ENCODE measurements at regions not wholly inside any gene's neighbourhood (a gene's known extent, or its start where the extent isn't known, plus 50 kb on each side); places are given as distances from the start of the nearest gene placed in this dataset.

- Histone ChIP-seq H3K36me3 (replicated peaks in 1 of 2) (no peaks in the 10 kb centered on the region), H3K4me3 (no peak overlapping the region), H3K4me1 (replicated peaks in 1 of 2) (no peaks in the 10 kb centered on the region), H3K27me3 (no peaks in the 10 kb centered on the region), H3K9me3 (replicated peaks in 1 of 3) (no peaks in the 10 kb centered on the region), H3K27ac (no peak overlapping the region)
- WGBS, 4 donors, result 61 to 85% (median 68%) methylated on average over 4 of the region's 4 CpGs
- TF ChIP-seq POLR2A (IDR thresholded peaks at IDR 0.05), result no peak
- no peak for TF ChIP-seq CTCF (IDR thresholded peaks at IDR 0.05)
- no peak for DNase-seq
- intact Hi-C loops (cut with DNase I), result no loop called here
These were observed 70.0 kb upstream of the SRSF6 start for GRCh38 chr20:43387737-43388136.

DNA sequence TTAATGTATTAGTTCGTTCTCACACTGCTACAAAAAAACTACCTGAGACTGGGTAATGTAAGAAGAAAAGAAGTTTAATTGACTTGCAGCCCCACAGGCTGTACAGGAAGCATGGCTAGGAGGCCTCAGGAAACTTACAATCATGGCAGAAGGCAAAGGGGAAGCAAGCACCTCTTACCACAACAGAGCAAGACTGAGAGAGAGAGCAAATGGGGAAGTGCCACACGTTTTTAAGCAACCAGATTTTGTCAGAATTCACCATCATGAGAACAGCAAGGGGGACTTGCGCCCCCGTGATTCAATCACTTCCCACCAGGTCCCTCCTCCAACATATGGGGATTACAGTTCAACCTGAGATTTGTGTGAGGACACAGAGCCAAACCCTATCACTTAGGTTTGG lies 70.8 kb upstream of the SRSF6 start:
- Histone ChIP-seq H3K4me3 (no peak overlapping the region), H3K36me3 (replicated peaks in 1 of 2) (no peaks in the 10 kb centered on the region), H3K27ac (no peak overlapping the region), H3K4me1 (replicated peaks in 1 of 2) (no peaks in the 10 kb centered on the region), H3K9me3 (replicated peaks in 1 of 3) (no peaks in the 10 kb centered on the region), H3K27me3 (no peaks in the 10 kb centered on the region)
- 50 to 58% (median 53%) methylated on average over 4 of the region's 4 CpGs for WGBS, 4 donors
- intact Hi-C loops (cut with DNase I), result no loop called here
- DNase-seq, result no peak
- TF ChIP-seq POLR2A (IDR thresholded peaks at IDR 0.05), result no peak
- no peak for TF ChIP-seq CTCF (IDR thresholded peaks at IDR 0.05)

GRCh38 chr20:43385914-43386313 lies 71.8 kb upstream of the SRSF6 start:
- no peak for DNase-seq
- Histone ChIP-seq H3K9me3 (replicated peaks in 1 of 3) (no peaks in the 10 kb centered on the region), H3K4me1 (replicated peaks in 1 of 2) (no peaks in the 10 kb centered on the region), H3K4me3 (no peak overlapping the region), H3K27ac (no peak overlapping the region), H3K36me3 (replicated peaks in 1 of 2) (no peaks in the 10 kb centered on the region), H3K27me3 (no peaks in the 10 kb centered on the region)
- WGBS, 4 donors, result 75 to 87% (median 84%) methylated on average over 4 of the region's 4 CpGs
- TF ChIP-seq POLR2A (IDR thresholded peaks at IDR 0.05) (no peak), CTCF (IDR thresholded peaks at IDR 0.05) (no peak)
- intact Hi-C loops (cut with DNase I), result no loop called here

DNA sequence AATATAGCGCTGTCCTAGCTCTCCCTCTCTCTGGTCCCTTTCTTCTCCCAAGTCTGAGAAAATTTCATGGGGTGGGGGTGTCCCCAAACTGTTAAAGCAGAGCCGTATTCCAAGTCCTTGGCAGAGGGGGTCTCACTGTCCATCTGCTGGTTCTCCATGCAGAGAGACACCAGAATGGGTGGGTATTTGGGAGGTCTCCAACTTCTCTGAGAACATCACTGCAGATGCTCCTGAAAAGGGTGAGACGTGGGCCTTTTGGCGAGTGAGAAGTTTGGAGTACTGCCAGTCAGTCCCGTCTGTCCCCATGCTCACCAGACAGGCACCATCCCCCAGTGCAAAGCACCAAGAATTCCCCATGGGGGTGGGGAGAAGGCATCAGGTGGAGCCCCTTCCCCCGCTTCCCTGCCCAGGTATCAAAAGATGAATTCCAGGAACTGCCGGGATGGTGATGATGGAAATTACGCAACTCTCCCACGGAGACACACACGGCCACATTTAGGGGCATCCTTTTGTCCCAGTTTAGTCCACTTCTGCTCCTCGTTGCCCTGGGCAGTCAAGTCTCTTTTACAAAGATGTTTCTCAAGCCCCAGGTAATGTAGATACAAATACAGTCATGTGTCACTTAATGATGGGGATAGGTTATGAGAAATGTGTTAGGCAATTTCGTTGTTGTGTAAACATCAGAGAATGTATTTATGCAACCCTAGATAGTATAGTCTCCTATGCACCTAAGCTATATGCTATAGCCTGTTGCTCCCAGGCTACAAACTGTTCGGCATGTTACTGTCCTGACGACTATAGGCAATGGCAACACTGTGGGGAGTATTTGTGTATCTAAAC lies 73.4 kb upstream of the SRSF6 start:
- no peak overlapping the region for H3K4me3 ChIP-seq
- H3K36me3 ChIP-seq (replicated peaks in 1 of 2), result no peaks in the 10 kb centered on the region
- WGBS, 4 donors, result 62 to 78% (median 70%) methylated on average over 13 to 14 of the region's 14 CpGs
- H3K4me1 ChIP-seq (replicated peaks in 1 of 2), result no peaks in the 10 kb centered on the region
- DNase-seq, result no peak
- H3K9me3 ChIP-seq (replicated peaks in 1 of 3), result no peaks in the 10 kb centered on the region
- TF ChIP-seq POLR2A (IDR thresholded peaks at IDR 0.05), result no peak
- TF ChIP-seq CTCF (IDR thresholded peaks at IDR 0.05), result no peak
- no peak overlapping the region for H3K27ac ChIP-seq
- intact Hi-C loops (cut with DNase I), result no loop called here
- H3K27me3 ChIP-seq, result no peaks in the 10 kb centered on the region

Measured in adrenal gland (tissue), 9 donors.